IPS DF 6.9 (cell line): ENCODE measurements at regions not wholly inside any gene's neighbourhood (a gene's known extent, or its start where the extent isn't known, plus 50 kb on each side); places are given as distances from the start of the nearest gene placed in this dataset.

Source experiments
- DNase-seq: peaks from one replicate; pipeline ENCODE4 v3.0.0-alpha.2; 2013; ENCODE audit warnings: low read depth, low spot score
- H3K27ac ChIP-seq: one replicate; pipeline ENCODE4 v1.5.1; 2013; ENCODE audit warnings: low read length, control low read depth
- H3K27me3 ChIP-seq: 2 replicates; pipeline ENCODE4 v1.6.1; 2013; ENCODE audit warnings: mild to moderate bottlenecking, low read length; ENCODE audit not compliant: control insufficient read depth, insufficient read depth
- H3K36me3 ChIP-seq: 2 replicates; pipeline ENCODE4 v1.6.1; 2013; ENCODE audit warnings: low read length; ENCODE audit not compliant: control insufficient read depth, insufficient read depth
- H3K4me1 ChIP-seq: 2 replicates; pipeline ENCODE4 v1.6.1; 2013; ENCODE audit warnings: low read length; ENCODE audit not compliant: control insufficient read depth, insufficient read depth
- H3K4me3 ChIP-seq: 2 replicates; pipeline ENCODE4 v1.5.1; 2013; ENCODE audit warnings: mild to moderate bottlenecking, low read length
- H3K9me3 ChIP-seq: 2 replicates; pipeline ENCODE4 v1.6.1; 2013; ENCODE audit warnings: low read length, inconsistent platforms; ENCODE audit not compliant: control insufficient read depth, insufficient read depth
- WGBS: extraction: QIAGEN DNeasy Blood & Tissue Kit; methylation state at CpG from one replicate; pipeline ENCODE4 v1.1.7; 2013; ENCODE audit warnings: mixed read lengths, missing lambda C conversion rate; ENCODE audit not compliant: insufficient read length, insufficient coverage; 5-methylcytosine and 5-hydroxymethylcytosine counted together

DNA sequence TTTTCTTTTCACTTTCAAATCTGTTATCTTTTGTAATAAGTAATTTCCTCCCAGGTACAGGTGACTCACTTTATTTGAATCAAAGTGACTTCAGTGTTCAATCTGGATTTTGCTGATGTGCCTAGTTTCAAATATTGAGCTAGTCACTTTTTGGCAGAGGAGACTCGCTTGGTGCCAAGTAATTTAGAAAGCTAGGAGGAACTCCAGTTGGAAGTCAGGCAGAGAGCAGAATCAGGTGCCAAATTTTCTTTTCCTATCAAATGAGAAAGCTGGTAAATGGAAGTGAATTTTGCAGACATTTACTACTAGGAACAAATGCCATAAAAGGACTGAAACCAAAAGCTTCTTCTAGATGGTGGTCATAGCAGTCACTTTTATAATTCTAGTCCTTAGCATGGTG is 656.0 kb upstream of the KIF2B start:
- no peak overlapping the region for H3K4me3 ChIP-seq
- H3K27ac ChIP-seq: no peak overlapping the region
- no peaks in the 10 kb centered on the region for H3K36me3 ChIP-seq
- no peaks in the 10 kb centered on the region for H3K4me1 ChIP-seq
- WGBS: no CpG with 5 or more reads among the region's 1 CpG
- H3K9me3 ChIP-seq: no peaks in the 10 kb centered on the region
- no peak for DNase-seq
- no peaks in the 10 kb centered on the region for H3K27me3 ChIP-seq

DNA sequence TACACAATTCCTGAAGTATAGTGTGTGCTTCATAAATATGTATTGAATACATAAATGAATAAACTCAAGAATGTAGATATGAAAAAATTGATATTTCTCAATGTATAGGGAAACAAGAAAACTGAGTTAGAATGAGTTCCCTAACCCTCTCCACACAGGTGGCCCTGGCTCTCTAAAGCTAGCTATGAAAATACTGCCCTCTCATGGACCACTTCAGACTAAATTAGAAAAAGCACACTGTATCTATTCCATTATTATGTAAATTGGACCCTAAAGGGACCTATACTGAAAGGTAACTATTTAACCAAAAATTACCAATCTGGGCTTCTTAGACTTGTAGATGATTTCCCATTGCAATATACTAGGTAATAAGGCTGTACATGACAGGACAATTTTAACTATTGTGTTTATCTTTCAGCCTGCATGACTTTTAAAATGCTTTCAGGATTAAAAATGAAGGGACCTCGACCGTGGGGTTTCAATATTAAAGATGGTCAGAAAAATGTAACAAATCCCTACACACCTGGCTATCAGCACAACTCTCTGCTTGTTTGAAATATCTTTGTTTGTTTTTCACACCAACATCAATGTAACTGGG is 672.5 kb upstream of the KIF2B start:
- no peak overlapping the region for H3K4me3 ChIP-seq
- H3K36me3 ChIP-seq: no peaks in the 10 kb centered on the region
- no peak for DNase-seq
- H3K27me3 ChIP-seq: no peaks in the 10 kb centered on the region
- no peaks in the 10 kb centered on the region for H3K9me3 ChIP-seq
- no peak overlapping the region for H3K27ac ChIP-seq
- no CpG with 5 or more reads among the region's 2 CpGs for WGBS
- H3K4me1 ChIP-seq: no peaks in the 10 kb centered on the region; the same call in 1 of the 2 replicates

DNA sequence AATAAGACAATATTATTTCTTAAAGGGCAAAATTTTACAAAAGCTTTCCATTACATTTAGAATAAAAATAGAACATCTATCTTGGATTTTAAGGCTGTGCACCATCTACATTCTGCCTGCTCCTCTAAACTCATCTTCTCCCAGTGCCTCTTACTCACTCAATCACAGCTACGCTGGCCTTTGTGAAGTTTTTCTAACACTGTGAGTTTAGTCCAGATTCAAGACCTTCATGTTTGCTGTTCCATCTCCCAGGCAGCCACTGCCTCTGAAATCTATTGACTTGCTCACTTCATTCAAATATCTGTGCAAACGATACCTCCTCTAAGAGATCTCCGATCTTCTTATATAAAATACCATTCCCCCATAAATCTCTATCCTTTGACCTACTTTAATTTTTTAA is 673.4 kb upstream of the KIF2B start:
- Histone ChIP-seq H3K27me3 (no peaks in the 10 kb centered on the region), H3K36me3 (no peaks in the 10 kb centered on the region), H3K4me1 (no peaks in the 10 kb centered on the region; the same call in 1 of the 2 replicates), H3K27ac (no peak overlapping the region), H3K9me3 (no peaks in the 10 kb centered on the region), H3K4me3 (no peak overlapping the region)
- no peak for DNase-seq
- 100% methylated on average over 2 of the region's 3 CpGs for WGBS

DNA sequence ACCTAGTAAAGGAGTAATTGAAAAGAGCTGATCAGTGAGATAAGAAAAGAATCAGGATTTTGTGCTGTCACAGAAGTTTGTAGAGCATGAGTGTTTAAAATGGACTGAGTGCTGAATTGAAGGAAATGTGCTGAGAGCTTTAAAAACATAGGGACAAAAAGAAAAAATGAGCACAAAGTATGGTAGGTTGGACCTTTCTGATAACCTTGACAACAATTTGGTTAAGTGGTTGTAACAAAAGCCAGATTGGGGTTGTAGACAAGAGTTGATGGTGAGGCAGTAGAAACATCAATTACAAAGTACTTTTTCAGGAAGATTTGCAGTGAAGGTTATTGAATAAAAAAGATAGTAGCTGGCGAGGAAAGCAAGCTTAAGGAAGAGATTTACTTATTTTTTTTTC is 674.7 kb upstream of the KIF2B start:
- H3K4me3 ChIP-seq: no peak overlapping the region
- H3K36me3 ChIP-seq: no peaks in the 10 kb centered on the region
- H3K4me1 ChIP-seq: no peaks in the 10 kb centered on the region
- no peaks in the 10 kb centered on the region for H3K27me3 ChIP-seq
- no peak for DNase-seq
- no CpG with 5 or more reads among the region's 1 CpG for WGBS
- no peaks in the 10 kb centered on the region for H3K9me3 ChIP-seq
- H3K27ac ChIP-seq: no peak overlapping the region

DNA sequence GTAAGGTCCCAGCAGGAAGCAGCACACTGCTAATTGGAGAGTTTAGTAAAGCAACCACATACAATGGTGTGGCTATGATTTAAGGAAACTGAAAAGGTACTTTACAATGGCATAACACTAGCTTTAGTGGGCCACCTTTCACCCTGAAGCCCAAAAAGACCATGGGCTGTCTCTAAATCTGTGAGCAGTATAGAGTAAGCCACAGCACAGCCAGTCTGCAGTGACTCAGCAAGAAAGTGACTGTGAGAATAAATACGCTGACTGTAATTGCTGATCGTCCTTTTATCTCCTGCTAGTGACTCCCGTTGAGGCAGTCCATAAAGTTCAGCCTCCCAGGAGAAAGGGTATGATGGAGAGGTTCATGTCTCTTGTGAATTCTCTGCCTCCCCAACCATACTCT is 679.8 kb upstream of the KIF2B start:
- Histone ChIP-seq H3K4me3 (no peak overlapping the region), H3K27me3 (no peaks in the 10 kb centered on the region), H3K27ac (no peak overlapping the region), H3K4me1 (no peaks in the 10 kb centered on the region), H3K9me3 (no peaks in the 10 kb centered on the region), H3K36me3 (no peaks in the 10 kb centered on the region)
- whole genome bisulfite sequencing: no CpG with 5 or more reads among the region's 3 CpGs
- no peak for DNase-seq

DNA sequence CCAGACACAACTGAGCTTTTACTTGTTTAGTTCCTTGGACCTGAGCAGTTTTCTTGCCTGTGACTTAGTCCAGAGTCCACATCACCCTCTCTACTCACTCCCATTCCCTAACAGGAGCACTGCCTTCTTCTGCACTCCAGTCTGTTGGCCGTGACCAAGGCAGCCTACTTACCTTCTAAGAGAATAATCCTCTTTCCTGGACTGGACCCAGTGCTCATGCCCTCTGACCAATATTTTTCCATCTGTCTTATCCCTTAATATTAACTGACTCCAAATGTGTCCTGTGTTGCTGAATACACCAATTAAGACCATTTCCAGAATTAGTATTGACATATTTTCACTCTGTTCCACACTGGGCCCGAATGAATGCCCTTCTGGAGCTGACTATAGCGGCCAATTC is 681.0 kb upstream of the KIF2B start:
- no CpG with 5 or more reads among the region's 3 CpGs for WGBS
- no peaks in the 10 kb centered on the region for H3K4me1 ChIP-seq

DNA sequence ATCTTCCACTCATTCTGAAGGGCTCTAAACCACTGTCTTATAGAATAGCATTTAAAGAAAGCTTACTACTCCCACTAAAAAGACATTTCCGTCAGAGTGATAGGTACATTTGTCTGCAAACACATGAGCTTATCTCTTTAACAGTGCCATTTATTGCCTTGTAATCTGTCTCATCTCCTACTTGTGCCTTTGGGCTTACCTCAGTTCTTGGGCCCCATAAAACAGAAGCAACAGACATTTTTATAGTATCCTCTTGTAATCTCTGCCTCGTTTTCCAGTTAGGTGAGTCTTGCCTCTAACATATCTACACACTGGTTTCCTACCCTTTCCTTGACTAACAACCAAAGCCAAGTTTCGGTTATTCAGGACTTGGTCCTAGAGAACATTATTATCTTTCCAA is 681.4 kb upstream of the KIF2B start:
- Histone ChIP-seq H3K36me3 (no peaks in the 10 kb centered on the region), H3K27me3 (no peaks in the 10 kb centered on the region), H3K9me3 (no peaks in the 10 kb centered on the region), H3K27ac (no peak overlapping the region), H3K4me1 (no peaks in the 10 kb centered on the region), H3K4me3 (no peak overlapping the region)
- WGBS: no CpG with 5 or more reads among the region's 3 CpGs
- DNase-seq: no peak

More for the DNA sequence above, 681.0 kb upstream of the KIF2B start:
- no peaks in the 10 kb centered on the region for H3K27me3 ChIP-seq
- H3K36me3 ChIP-seq: no peaks in the 10 kb centered on the region
- DNase-seq: no peak
- no peak overlapping the region for H3K4me3 ChIP-seq
- no peak overlapping the region for H3K27ac ChIP-seq
- H3K9me3 ChIP-seq: no peaks in the 10 kb centered on the region

DNA sequence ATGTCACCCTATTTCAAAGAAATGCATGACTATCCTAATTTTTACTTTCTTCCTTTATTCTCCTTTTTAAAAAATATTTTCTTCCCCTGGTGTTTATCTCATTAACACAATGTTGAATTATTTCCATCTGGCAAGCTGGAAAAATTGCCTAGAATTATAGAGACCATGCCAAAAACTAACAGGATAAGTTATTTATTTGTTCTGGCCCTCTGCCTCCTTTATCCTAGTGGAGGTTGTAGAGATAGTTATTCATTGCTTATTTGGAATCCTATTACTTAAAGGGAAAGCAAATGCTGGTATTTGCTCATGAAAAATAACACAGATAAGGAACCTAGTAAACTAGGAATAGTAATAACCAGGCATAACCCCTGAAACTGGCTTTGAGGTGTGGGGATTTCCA is 684.9 kb upstream of the KIF2B start:
- no peaks in the 10 kb centered on the region for H3K36me3 ChIP-seq
- no peak for DNase-seq
- H3K27ac ChIP-seq: no peak overlapping the region
- H3K4me3 ChIP-seq: no peak overlapping the region
- no peaks in the 10 kb centered on the region for H3K9me3 ChIP-seq
- H3K4me1 ChIP-seq: no peaks in the 10 kb centered on the region
- no peaks in the 10 kb centered on the region for H3K27me3 ChIP-seq

DNA sequence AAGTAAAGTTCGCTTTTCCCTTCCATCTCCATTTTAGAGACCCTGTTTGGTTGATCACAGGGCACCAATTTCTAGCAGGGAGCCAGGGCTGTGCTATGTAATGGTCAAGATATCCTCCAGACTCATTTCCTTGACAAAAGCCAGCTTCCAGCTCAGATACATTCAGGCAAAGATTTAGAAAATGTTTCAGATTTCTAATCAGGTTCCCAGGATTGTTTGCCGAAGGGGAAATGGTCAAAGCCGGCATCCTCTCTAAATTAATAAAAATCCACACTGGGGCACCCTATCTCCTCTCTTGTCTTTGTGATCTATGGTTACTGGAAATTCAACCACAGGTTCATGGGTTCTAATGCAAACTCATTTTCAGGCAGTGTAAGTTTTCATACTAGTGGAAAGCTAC is 686.8 kb upstream of the KIF2B start:
- no peaks in the 10 kb centered on the region for H3K9me3 ChIP-seq
- no peak for DNase-seq
- H3K27ac ChIP-seq: no peak overlapping the region
- no peaks in the 10 kb centered on the region for H3K36me3 ChIP-seq
- H3K27me3 ChIP-seq: no peaks in the 10 kb centered on the region
- no CpG with 5 or more reads among the region's 3 CpGs for WGBS
- no peak overlapping the region for H3K4me3 ChIP-seq
- no peaks in the 10 kb centered on the region for H3K4me1 ChIP-seq

DNA sequence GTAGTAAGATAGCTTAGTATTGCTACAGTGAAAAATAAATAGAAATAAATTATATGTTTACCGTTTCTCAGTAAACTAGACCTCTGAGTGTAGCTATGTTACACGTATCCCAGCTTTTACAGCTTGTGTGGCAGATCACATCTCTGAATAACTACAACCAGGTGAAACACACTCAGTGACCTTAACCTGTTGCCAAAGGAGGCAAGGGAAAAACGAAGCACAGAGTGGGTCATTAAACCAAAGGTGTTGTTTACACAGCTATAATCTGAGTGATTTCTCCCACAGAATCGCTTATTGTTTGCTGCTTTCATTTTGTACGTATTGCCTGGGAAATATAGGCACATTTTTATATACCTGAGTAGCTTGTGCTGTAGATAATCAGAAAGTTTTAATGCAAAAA is 688.2 kb upstream of the KIF2B start:
- no CpG with 5 or more reads among the region's 5 CpGs for WGBS
- Histone ChIP-seq H3K36me3 (no peaks in the 10 kb centered on the region), H3K27me3 (no peaks in the 10 kb centered on the region), H3K4me1 (no peaks in the 10 kb centered on the region), H3K9me3 (no peaks in the 10 kb centered on the region), H3K4me3 (no peak overlapping the region), H3K27ac (no peak overlapping the region)
- no peak for DNase-seq

DNA sequence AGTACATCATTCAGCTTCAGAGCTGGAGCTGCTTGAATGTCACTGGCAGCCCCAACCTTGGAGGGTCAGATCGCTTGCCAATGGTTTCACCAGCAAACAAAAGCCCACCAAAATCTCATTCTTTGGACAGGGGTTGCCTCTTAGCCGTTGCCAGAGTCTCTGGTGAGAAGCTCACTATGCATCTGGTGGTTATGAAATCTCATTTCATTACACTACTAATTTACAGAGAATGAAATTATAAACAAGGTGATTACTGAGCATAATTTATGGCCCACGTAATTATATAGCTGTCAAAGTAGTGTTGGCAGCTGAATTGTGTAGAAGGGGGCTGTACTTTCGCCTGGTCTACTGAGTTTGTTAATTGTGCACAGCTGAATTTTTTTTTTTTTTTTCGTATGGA is 688.9 kb upstream of the KIF2B start:
- Histone ChIP-seq H3K9me3 (no peaks in the 10 kb centered on the region), H3K27ac (no peak overlapping the region), H3K27me3 (no peaks in the 10 kb centered on the region), H3K4me3 (no peak overlapping the region), H3K4me1 (no peaks in the 10 kb centered on the region), H3K36me3 (no peaks in the 10 kb centered on the region)
- WGBS: no CpG with 5 or more reads among the region's 5 CpGs
- DNase-seq: no peak
